PFSK-1 (cell line): ENCODE measurements at regions not wholly inside any gene's neighbourhood (a gene's known extent, or its start where the extent isn't known, plus 50 kb on each side); places are given as distances from the start of the nearest gene placed in this dataset.

Experiments used
- FOXP2 ChIP-seq: optimal IDR thresholded peaks from 2 replicates; pipeline ENCODE3; 2011; ENCODE audit warnings: borderline replicate concordance, control low read depth, inconsistent platforms; ENCODE audit not compliant: insufficient read depth; ENCODE audit errors: extremely low read length, extremely low read depth
- POLR2AphosphoS5 ChIP-seq: IDR thresholded peaks from 2 replicates; pipeline ENCODE4 v1.6.1; 2012; ENCODE audit warnings: low read depth, mild to moderate bottlenecking, control low read depth, low read length, moderate library complexity
- SIN3A ChIP-seq: IDR thresholded peaks from 2 replicates; pipeline ENCODE4 v1.6.1; 2012; ENCODE audit warnings: mild to moderate bottlenecking, low read length, moderate library complexity, borderline replicate concordance; ENCODE audit not compliant: insufficient read depth
- TAF1 ChIP-seq: IDR thresholded peaks from 2 replicates; pipeline ENCODE4 v1.6.1; 2012; ENCODE audit warnings: low read length, control low read depth, borderline replicate concordance; ENCODE audit not compliant: insufficient read depth
- TF ChIP-seq, protein P1 (sequence below), 2 experiments: IDR thresholded peaks; 2 replicates each; pipeline versions ENCODE4 v1.6.1 to v1.8.0; 2011 to 2012; ENCODE audit warnings: low read depth in 2 of 2, low read length in 2 of 2, control low read depth in 1 of 2, inconsistent platforms in 1 of 2, mild to moderate bottlenecking in 1 of 2, moderate library complexity in 1 of 2; ENCODE audit not compliant: insufficient read depth in 1 of 2

DNA sequence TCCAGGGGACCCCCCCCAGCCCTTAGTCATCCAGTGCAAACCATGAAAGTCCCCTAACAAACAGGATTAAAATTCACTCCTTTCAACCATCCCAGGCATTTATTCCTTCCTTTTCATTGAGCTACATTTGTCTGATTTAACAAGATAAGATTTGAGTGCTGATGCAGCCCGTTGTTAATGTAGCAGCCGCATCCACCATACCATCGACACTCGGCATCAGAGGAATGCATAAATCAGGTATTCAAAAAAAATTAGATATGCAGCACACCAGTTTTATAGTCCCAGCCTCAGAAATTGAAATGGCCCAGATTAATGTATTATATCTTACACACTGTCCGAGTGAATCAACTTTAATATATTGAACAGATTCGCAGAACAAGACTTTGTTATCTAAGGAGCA, 676.5 kb upstream of the FANCL start:
- TF ChIP-seq, protein P1, sequence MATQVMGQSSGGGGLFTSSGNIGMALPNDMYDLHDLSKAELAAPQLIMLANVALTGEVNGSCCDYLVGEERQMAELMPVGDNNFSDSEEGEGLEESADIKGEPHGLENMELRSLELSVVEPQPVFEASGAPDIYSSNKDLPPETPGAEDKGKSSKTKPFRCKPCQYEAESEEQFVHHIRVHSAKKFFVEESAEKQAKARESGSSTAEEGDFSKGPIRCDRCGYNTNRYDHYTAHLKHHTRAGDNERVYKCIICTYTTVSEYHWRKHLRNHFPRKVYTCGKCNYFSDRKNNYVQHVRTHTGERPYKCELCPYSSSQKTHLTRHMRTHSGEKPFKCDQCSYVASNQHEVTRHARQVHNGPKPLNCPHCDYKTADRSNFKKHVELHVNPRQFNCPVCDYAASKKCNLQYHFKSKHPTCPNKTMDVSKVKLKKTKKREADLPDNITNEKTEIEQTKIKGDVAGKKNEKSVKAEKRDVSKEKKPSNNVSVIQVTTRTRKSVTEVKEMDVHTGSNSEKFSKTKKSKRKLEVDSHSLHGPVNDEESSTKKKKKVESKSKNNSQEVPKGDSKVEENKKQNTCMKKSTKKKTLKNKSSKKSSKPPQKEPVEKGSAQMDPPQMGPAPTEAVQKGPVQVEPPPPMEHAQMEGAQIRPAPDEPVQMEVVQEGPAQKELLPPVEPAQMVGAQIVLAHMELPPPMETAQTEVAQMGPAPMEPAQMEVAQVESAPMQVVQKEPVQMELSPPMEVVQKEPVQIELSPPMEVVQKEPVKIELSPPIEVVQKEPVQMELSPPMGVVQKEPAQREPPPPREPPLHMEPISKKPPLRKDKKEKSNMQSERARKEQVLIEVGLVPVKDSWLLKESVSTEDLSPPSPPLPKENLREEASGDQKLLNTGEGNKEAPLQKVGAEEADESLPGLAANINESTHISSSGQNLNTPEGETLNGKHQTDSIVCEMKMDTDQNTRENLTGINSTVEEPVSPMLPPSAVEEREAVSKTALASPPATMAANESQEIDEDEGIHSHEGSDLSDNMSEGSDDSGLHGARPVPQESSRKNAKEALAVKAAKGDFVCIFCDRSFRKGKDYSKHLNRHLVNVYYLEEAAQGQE (IDR thresholded peaks at IDR 0.05; ENCODE audit: insufficient read depth in 1 of 2, low read depth in 2 of 2, low read length in 2 of 2), result no peak
- TF ChIP-seq TAF1 (no peak), SIN3A (no peak), POLR2AphosphoS5 (no peak), FOXP2 (no peak)
